T-helper 1 cell treated with Interleukin-12 subunit alpha and Interleukin-12 subunit beta and Interleukin-4 antibody, amounts not matched to agents 30 ng/mL and 1 ng/mL, for 36 hours (primary cell): ENCODE measurements at regions not wholly inside any gene's neighbourhood (a gene's known extent, or its start where the extent isn't known, plus 50 kb on each side); places are given as distances from the start of the nearest gene placed in this dataset.
"Not testable (repeated sequence)": the region's sequence is repeated elsewhere in the genome, so short reads cannot be mapped to it uniquely, and the experiment has no call there.

Experiments
- intact Hi-C: fragments of 100-400 bp; cut with micrococcal nuclease; formaldehyde crosslinking; loops from one replicate; pipeline ENCODE4 v1.15.1; 2024

- intact Hi-C loops, result not testable (repeated sequence)
These were observed 77.6 kb downstream of the HHIPL2 start for GRCh38 chr1:222470252-222470805.

DNA sequence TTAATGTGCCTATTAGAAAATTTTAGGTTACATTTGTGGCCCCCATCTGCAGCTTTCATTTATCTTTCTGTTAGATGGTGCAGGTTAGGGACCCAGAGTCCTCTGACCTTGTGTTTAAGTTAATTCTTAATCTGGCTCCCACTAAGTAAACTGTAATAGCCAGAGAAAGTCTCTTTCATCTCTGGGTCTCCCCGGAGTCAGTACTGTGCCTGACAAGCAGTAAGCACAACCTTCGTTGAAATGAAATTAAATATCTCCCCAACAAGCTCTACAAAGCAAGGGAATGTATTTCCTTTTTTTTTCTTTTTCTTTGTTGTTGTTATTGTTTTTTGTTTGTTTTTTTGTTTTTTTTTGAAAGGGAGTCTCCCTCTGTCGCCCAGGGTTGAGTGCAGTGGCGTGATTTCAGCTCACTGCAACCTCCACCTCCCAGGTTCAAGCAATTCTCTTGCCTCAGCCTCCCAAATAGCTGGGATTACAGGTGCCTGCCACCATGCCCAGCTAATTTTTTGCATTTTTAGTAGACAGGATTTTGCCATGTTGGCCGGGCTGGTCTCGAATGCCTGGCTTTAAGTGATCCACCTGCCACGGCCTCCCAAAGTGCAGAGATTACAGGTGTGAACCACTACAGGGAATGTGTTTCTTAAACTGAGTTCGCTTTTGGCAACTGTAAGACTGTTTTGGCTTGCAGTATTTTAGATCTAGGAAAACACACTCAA lies 81.6 kb downstream of the HHIPL2 start:
- intact Hi-C loops, result loop anchor here (5.0 kb wide), 1 partner anchor 326 kb away; no protein-coding TSS in a partner anchor

GRCh38 chr1:222465211-222466041 lies 82.5 kb downstream of the HHIPL2 start:
- intact Hi-C loops, result loop anchor here (1.0 to 5.0 kb wide), 14 partner anchors 45 to 677 kb away; partner anchors contain the start of genes AIDA, BROX, DISP1 and TAF1A

DNA sequence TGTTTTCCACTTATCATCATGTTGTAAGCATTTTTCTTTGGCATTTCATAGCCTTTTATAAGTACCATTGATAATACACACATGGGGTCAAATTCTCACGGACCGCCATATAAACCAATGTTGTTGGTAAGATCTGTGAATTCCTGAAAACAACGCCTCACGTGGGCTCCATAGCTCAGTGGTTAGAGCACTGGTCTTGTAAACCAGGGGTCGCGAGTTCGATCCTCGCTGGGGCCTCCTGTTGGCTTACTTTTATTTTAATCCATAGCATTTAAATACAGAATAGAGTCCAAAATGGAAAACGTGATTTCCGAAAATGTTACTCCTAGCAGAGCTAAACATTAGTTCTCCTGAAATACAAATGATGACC lies 83.1 kb downstream of the HHIPL2 start:
- intact Hi-C loops, result loop anchor here (1.0 to 5.0 kb wide), 14 partner anchors 44 to 678 kb away; partner anchors contain the start of genes AIDA, BROX, DISP1 and TAF1A

GRCh38 chr1:222463059-222463730 lies 84.7 kb downstream of the HHIPL2 start:
- intact Hi-C loops, result no loop called here

DNA sequence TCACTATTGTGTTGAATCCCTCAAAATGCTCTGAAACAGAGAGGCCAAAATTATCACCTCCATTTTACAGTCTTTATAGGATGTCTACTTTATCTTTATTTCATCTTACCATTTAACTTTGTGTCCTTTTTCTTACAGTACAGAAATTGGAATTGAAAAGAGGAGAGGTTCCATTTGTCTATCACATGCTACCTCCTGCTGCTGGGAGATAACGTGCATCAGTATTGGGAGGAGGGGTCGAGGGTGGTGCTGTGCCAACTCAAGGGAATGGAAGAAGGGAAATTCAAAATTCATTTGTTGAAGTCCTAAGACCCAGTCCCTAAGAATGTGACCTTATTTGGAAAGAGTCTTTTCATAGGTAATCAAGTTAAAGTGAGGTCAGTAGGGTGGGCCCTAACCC lies 85.3 kb downstream of the HHIPL2 start:
- intact Hi-C loops, result no loop called here

DNA sequence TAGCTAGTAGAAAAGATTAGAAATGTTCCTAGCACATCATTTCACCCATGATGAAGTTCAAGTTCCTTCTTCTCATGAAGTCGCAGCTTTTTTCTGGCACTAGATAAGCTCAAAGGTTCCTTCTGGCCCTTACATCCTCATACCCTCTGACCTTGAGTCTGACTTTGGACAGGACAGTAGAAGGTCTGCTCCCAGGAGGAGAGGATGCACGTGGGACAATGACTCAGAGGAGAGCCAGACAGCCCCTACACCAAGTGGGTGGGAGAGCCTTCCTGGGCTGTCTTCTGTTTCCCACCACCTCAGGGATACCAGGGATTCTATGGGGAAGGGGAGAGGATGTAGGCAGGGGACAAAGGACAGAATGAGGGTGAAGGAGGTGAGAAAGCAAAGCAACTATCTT lies 86.0 kb downstream of the HHIPL2 start:
- intact Hi-C loops, result no loop called here

DNA sequence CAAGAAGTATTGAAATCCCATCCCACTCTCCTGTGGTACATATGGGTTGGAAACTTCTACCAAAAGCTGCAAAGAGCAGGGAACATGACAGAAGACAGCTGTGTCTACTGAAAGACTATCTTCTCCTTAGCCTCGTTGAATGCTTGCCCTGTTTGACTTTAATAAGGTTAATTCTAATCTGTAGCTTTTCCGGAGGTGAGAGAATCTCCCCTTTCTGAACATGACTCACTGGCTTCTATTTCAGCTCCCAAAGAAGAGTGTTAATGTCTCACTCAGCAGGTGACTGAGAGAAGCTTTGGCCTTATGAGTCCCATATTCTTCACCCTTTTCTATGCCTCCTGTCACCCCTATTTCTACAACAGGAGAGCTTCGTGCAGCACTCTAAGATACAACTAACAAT lies 88.3 kb downstream of the HHIPL2 start:
- intact Hi-C loops, result loop anchor here (5.0 kb wide), 1 partner anchor 197 kb away; no protein-coding TSS in a partner anchor

DNA sequence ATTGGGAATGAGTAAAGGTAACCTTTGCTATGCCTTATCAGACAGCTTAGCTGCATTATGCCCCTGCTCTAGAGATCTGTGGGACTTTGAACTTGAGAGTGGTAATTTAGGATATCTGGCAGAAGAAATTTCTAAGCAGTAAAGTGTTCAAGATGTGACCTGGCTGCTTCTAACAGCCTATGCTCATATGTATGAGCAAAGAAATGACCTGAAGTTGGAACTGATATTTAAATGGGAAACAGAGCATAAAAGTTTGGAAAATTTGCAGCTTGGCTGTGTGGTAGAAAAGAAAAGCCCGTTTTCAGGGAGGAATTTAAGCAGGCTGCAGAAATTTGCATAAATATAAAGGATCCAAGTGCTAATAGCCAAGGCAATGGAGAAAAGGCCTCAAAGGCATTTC lies 90.4 kb downstream of the HHIPL2 start:
- intact Hi-C loops, result loop anchor here (5.0 kb wide), 1 partner anchor 195 kb away; no protein-coding TSS in a partner anchor

DNA sequence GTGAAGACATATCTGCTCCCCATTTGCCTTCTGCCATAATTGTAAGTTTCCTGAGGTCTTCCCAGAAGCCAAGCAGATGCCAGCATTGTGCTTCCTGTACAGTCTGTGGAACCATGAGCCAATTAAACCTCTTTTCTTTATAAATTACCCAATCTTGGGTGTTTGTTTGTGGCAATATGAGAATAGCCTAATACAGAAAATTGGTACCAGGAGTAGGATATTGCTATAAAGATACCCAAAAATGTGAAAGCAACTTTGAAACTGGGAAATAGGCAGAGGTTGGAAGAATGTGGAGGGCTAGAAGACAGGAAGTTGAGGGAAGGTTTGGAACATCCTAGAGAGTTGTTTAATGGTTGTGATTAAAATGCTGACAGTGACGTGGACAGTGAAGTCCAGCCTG lies 90.8 kb downstream of the HHIPL2 start:
- intact Hi-C loops, result loop anchor here (5.0 kb wide), 1 partner anchor 195 kb away; no protein-coding TSS in a partner anchor

GRCh38 chr1:222455188-222455879 lies 92.6 kb downstream of the HHIPL2 start:
- intact Hi-C loops, result loop anchor here (1.0 to 5.0 kb wide), 13 partner anchors 35 to 1645 kb away; partner anchors contain the start of gene DUSP10

DNA sequence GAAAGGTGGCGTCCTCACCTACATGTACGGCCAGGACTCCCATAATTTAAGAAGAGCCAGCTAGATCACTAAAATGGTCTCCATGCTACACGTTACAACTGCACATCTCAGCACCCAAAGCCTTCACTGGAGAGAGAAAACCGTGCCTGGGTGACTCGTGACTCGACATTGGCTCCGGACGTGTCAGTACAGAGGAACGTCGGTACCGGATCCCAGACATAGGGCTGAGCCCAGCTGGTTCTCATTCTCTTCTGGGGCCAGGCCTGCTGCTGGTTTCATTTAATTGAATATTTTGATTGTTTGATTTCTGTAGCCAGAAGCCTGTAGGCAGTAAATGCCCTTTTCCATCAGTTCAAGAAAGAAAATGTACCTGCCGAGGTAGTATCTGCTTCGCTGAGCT lies 93.1 kb downstream of the HHIPL2 start:
- intact Hi-C loops, result loop anchor here (1.0 to 5.0 kb wide), 13 partner anchors 34 to 1644 kb away; partner anchors contain the start of gene DUSP10

- intact Hi-C loops, result loop anchor here (2.0 kb wide), 1 partner anchor 33 kb away; no protein-coding TSS in a partner anchor
These were observed 93.7 kb downstream of the HHIPL2 start for GRCh38 chr1:222454186-222454585.

DNA sequence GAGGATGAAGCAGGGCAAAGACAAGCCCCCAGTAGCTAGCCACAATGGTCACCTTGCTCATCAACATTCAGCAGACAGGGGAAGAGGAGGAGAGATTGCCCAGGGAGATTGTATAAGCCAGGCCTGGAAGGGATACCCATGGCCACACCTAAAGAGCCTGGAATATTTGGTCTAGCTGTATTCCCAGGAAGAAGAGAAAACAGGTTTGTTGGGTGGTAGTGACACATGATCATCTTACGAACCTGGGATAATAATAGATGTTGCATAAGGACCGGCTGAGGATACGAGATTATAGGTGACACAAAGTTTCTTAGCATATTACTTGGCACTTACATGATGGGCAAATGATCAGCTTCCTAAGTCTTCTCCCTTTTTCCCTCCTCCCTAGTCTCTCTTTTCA lies 95.9 kb downstream of the HHIPL2 start:
- intact Hi-C loops, result no loop called here

DNA sequence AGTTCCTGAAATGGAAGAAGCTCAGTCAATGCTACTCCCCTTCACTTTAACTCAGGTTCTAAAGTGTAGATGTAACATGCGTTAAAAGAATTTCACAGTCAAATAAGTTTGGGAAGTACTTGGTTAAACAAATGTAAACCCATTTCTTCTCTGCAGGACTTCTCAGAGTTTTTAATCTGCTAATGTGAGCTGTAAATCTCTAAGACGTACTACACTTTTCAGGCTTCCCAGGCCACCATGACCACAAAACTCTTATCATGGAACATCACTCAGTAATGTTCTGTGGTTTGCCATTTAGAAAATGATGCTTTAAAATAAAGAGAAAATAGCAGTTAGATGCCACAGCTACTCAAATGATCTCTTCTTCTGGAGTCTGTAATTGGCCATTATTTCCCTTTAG lies 104.3 kb downstream of the HHIPL2 start:
- intact Hi-C loops, result no loop called here

- intact Hi-C loops, result no loop called here
These were observed 106.8 kb downstream of the HHIPL2 start for GRCh38 chr1:222441066-222441465.

DNA sequence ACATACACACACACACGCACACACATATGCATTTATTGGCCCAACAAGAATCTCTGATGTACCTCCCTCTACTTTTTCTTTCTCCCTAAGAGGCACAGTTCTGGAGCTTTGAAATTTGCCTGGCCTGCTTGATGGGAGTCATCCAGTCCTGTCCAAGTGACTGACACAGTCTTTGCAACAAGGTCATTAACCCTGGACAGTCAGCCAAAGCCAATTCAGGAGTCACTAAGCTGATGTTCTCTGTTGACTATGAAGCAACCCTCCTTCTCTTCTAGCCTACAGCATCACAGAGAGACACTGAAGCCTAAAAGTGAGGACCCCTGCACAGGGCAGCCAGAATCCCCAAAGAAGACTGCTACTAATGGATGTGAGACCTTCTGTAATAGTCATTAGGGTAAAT lies 123.1 kb downstream of the HHIPL2 start:
- intact Hi-C loops, result no loop called here

DNA sequence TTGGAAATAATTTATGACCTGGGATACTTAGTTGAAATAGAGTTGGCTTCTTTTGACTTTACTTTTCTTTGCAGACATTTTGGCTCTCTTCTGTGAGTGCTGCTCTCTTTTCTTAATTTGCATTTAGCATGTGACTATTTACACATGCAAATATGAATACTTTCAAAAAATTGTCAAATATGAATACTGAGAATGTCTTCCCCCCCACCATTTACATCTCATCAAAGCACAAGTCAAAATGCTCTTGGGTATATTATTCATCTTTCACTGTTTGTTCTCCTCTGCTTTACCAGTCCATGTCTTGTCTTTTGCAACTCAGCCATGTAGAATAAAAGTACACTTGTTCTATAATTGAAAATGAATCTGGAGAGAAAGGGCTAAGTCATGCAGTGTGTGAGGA lies 126.5 kb downstream of the HHIPL2 start:
- intact Hi-C loops, result loop anchor here (2.0 kb wide), 2 partner anchors 33 to 43 kb away; no protein-coding TSS in a partner anchor

DNA sequence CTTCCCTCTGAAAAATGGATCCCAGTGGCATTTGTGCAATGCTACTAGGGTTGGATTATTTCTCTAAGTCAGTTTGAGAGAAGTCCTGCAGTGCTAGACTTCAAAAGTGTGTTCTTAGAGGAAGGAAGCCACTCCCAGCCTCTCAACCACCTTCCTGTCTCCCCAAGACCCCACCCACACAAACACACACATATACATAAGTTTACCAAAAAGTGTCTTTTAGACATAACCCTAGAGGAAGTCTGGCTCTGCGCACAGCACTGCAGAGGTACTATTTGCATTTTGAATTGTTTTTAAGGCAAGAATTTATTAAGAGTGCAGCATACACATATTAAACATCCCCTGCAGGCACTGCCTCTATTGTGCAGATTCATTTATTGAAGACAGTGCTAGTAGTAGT lies 127.3 kb downstream of the HHIPL2 start:
- intact Hi-C loops, result loop anchor here (1.0 to 2.0 kb wide), 3 partner anchors 34 to 170 kb away; no protein-coding TSS in a partner anchor

- intact Hi-C loops, result no loop called here
These were observed 129.2 kb downstream of the HHIPL2 start for GRCh38 chr1:222418654-222419053.
